ENCODE measurements at regions not wholly inside any gene's neighbourhood (a gene's known extent, or its start where the extent isn't known, plus 50 kb on each side); places are given as distances from the start of the nearest gene placed in this dataset.
A peak's percentile ranks its signal among the peaks of the same experiment; 100 is the strongest.

DNA sequence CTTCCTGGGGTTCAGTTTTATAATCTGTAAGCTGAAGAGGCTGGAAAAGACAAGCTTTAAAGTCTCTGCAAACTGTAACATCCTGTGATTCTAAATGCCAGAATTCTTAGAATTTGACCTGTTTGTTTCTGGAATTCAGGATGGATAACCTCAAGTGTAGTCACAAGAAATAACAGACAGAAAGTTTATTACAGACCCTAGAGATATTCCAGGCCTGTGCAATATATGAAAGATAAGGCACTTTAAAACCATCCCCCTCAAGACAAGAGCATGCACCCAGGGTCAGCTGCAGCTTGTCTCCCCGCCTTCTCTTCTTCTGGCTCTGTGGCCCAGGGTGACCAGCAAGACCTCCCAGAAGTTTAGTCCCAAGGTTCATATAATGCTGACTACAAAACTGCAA is 298.7 kb upstream of the ACVR2A start:
- H3K9me3 ChIP-seq (ENCODE audit: control insufficient read depth, low read length, poor library complexity, severe bottlenecking): no peaks in the 10 kb centered on the region
- H3K36me3 Mint-ChIP-seq (ENCODE audit: low read depth): no peaks in the 10 kb centered on the region
- no peaks in the 10 kb centered on the region for H3K27me3 Mint-ChIP-seq
- no peak for DNase-seq
- peak overlapping the region; percentile 1 for H3K27ac Mint-ChIP-seq
- H3K4me1 Mint-ChIP-seq: no peaks in the 10 kb centered on the region
- ATAC-seq: no peak
- H3K4me3 Mint-ChIP-seq: no peak overlapping the region

DNA sequence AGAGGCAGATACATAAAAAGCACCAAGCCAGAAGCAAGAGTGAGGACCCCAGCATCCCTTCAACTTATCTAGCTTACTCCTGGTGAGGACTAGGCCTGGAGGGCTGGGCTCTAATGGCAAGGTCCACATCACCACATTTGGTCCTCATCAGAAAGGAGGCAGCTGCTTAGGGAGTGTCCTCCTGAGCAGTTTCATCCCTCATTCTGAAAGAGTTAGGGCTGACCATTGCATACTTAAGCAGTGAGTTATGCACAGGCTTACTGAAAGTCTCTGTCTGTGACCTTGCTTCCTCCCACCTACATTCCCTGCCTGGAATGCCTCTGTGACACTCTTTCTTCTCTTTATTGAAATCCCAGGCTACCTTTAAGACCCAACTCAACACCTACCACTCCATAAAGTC is 301.8 kb upstream of the ACVR2A start:
- Mint-ChIP-seq H3K36me3 (ENCODE audit: low read depth) (no peaks in the 10 kb centered on the region), H3K27ac (no peak overlapping the region), H3K27me3 (no peaks in the 10 kb centered on the region), H3K4me3 (no peak overlapping the region), H3K4me1 (no peaks in the 10 kb centered on the region)
- H3K9me3 ChIP-seq (ENCODE audit: control insufficient read depth, low read length, poor library complexity, severe bottlenecking): no peaks in the 10 kb centered on the region
- ATAC-seq (no peak), DNase-seq (no peak)

DNA sequence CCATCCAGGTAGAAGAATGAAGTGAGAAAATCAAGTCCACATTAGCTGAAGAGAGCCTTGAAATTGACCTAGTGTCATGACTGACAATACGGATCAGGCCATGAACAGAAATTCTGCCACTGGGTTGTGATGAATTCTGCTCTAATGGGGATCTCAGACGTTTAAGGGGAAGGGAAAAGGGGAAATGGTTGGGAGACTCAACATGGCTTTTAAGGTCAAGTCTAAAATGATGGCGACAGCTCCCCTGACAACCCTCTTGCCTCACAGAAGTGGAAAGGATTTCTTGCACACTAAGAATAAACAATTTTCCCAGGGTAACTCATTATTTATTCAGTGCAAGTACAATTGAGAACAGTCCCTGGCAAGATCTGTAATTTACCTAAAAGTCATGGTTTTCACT is 302.5 kb upstream of the ACVR2A start:
- no peak overlapping the region for H3K4me3 Mint-ChIP-seq
- no peaks in the 10 kb centered on the region for H3K27me3 Mint-ChIP-seq
- no peak for DNase-seq
- H3K4me1 Mint-ChIP-seq: no peaks in the 10 kb centered on the region
- H3K27ac Mint-ChIP-seq: no peak overlapping the region
- ATAC-seq: no peak
- H3K36me3 Mint-ChIP-seq (ENCODE audit: low read depth): no peaks in the 10 kb centered on the region
- H3K9me3 ChIP-seq (ENCODE audit: control insufficient read depth, low read length, poor library complexity, severe bottlenecking): no peaks in the 10 kb centered on the region

DNA sequence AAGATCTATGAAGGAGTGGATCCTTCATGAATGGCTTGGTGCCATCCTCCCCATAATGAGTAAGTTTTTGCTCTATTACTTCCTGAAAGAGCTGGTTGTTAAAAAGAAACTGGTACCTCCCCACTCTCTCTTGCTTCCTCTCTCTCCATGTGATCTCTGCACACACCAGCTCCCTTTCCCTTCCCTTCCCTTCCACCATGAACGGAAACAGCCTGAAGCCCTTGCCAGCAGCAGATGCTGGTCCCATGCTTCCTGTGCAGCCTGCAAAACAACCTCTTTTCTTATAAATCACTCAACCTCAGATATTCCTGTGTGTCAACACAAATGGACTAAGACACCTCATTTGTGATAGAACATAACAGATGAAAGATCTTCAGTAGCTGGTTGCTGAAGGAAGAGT is 303.5 kb upstream of the ACVR2A start:
- ATAC-seq (no peak), DNase-seq (no peak)
- no peaks in the 10 kb centered on the region for H3K9me3 ChIP-seq (ENCODE audit: control insufficient read depth, low read length, poor library complexity, severe bottlenecking)
- H3K4me1 Mint-ChIP-seq: no peaks in the 10 kb centered on the region
- no peak overlapping the region for H3K4me3 Mint-ChIP-seq
- H3K27ac Mint-ChIP-seq: no peak overlapping the region
- H3K36me3 Mint-ChIP-seq (ENCODE audit: low read depth): no peaks in the 10 kb centered on the region
- H3K27me3 Mint-ChIP-seq: no peaks in the 10 kb centered on the region

DNA sequence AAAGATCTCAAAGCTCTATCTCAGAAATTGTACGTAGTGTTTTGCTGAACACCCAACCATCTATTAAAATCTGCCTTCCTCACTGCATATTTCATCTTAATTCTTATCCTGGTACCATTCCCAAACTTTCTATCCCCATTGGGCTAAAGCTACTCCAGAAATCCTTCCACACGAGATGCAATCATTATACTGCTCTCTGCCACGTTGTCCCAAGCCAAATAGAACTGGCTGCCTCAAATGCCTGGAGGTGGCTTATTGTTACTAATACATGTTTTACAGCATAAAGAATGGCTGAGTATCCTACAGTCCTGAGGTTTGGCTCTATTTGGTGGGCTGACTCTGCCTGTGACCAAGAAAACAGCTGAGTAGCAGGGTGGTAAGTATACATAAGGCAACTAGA is 306.0 kb upstream of the ACVR2A start:
- H3K36me3 Mint-ChIP-seq (ENCODE audit: low read depth): no peaks in the 10 kb centered on the region
- H3K4me1 Mint-ChIP-seq: peaks cover 3% of the 10 kb centered on the region
- H3K27ac Mint-ChIP-seq: no peak overlapping the region
- no peak for ATAC-seq
- H3K9me3 ChIP-seq (ENCODE audit: control insufficient read depth, low read length, poor library complexity, severe bottlenecking): no peaks in the 10 kb centered on the region
- no peaks in the 10 kb centered on the region for H3K27me3 Mint-ChIP-seq
- no peak overlapping the region for H3K4me3 Mint-ChIP-seq
- DNase-seq: no peak

DNA sequence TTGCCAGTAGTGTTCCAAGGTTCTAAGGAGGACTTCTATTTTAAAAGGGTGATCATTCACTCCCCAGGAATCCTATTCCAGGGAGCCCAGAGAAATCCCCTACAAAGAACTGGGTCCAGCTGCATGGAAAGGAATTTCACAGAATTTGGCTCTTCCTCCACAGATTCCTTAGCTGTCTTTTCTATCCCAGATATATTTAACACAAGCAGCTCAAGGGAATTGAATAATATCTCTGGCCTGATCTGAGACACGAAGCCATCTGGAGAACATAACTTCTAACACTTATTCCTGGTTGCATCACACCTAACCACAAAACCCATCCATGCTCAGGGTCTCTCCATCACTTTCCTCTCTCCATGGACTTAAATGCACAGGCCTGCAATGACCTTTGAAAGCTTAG is 306.7 kb upstream of the ACVR2A start:
- no peak for DNase-seq
- H3K9me3 ChIP-seq (ENCODE audit: control insufficient read depth, low read length, poor library complexity, severe bottlenecking): no peaks in the 10 kb centered on the region
- ATAC-seq: no peak
- H3K4me1 Mint-ChIP-seq: peaks cover 3% of the 10 kb centered on the region
- no peak overlapping the region for H3K27ac Mint-ChIP-seq
- H3K4me3 Mint-ChIP-seq: no peak overlapping the region
- H3K27me3 Mint-ChIP-seq: no peaks in the 10 kb centered on the region
- no peaks in the 10 kb centered on the region for H3K36me3 Mint-ChIP-seq (ENCODE audit: low read depth)

DNA sequence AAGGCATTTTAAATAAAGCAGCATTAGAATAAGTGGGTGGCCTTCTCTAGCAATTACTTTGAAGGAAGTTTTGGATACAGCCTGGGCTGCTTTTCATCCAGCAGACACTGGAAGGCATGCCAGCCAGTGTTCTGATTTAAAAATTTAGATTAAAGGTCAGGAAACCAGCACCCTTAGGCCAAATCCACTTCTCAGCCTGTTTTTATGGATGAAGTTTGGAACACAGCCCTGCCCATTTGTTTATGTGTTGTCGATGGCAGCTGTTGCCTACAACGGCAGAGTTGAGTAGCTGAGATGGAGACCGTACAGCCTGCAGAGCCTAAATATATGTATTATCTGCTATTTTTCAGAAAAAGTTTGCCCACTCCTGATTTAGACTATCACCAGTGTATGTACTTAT is 313.6 kb upstream of the ACVR2A start:
- no peaks in the 10 kb centered on the region for H3K27me3 Mint-ChIP-seq
- no peak for ATAC-seq
- H3K4me1 Mint-ChIP-seq: peaks cover 4% of the 10 kb centered on the region
- H3K9me3 ChIP-seq (ENCODE audit: control insufficient read depth, low read length, poor library complexity, severe bottlenecking): no peaks in the 10 kb centered on the region
- no peak overlapping the region for H3K27ac Mint-ChIP-seq
- no peak overlapping the region for H3K4me3 Mint-ChIP-seq
- no peaks in the 10 kb centered on the region for H3K36me3 Mint-ChIP-seq (ENCODE audit: low read depth)
- DNase-seq: no peak

DNA sequence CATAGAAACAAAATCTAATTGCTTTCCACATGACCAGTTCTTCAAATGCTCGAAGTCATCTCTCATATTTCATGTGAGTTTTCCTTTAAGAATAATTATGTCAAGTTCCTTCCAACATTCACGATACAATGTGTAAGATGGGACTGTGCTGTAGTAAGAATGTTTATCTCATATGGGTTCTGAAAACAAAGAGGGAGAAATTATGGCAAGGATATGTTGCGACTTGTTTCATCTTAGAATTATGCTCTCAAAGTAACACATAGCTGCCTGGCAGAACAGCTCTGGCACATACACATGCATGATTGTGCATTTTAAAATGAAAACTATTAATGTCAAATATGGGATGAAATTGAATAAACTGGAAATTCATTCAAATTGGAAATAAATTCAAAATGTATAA is 314.8 kb upstream of the ACVR2A start:
- ATAC-seq: no peak
- Mint-ChIP-seq H3K4me3 (no peak overlapping the region), H3K36me3 (ENCODE audit: low read depth) (no peaks in the 10 kb centered on the region), H3K27me3 (no peaks in the 10 kb centered on the region), H3K4me1 (peaks cover 7% of the 10 kb centered on the region), H3K27ac (no peak overlapping the region)
- H3K9me3 ChIP-seq (ENCODE audit: control insufficient read depth, low read length, poor library complexity, severe bottlenecking): no peaks in the 10 kb centered on the region
- DNase-seq: no peak

DNA sequence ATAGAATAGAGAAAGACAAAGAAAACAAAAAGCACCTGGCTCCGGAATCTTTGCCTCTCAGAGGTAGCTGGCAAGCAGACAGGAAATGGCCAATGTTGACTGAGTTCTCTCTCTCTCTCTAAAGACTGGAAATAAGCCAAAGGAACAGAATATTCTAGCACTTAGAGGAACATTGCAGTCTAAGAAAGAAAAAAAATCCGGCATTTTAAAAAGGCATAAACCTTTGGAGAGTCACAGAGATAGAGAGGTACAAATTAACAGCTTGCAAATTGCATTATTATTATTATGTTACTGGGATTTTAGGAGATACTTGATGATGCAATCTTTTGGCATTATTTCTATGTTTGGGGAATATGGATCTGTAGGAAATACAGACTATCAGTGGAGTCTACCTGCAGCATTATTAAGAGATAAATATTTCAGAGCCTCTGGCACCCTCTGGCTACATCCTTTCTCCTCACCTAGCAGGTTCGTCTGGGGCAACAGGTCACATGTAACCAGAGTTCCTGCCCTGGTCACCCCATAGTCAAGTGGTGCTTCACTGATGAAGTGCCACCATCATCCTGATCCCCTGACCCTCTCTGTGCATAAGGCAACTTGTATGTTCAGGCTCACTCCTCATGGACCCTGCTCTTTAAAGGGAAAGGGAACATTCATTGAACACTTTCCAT is 318.9 kb upstream of the ACVR2A start:
- DNase-seq: no peak
- H3K36me3 Mint-ChIP-seq (ENCODE audit: low read depth): no peaks in the 10 kb centered on the region
- H3K9me3 ChIP-seq (ENCODE audit: control insufficient read depth, low read length, poor library complexity, severe bottlenecking): no peaks in the 10 kb centered on the region
- no peaks in the 10 kb centered on the region for H3K27me3 Mint-ChIP-seq
- no peak for ATAC-seq
- no peak overlapping the region for H3K27ac Mint-ChIP-seq
- peaks cover 7% of the 10 kb centered on the region for H3K4me1 Mint-ChIP-seq
- no peak overlapping the region for H3K4me3 Mint-ChIP-seq

DNA sequence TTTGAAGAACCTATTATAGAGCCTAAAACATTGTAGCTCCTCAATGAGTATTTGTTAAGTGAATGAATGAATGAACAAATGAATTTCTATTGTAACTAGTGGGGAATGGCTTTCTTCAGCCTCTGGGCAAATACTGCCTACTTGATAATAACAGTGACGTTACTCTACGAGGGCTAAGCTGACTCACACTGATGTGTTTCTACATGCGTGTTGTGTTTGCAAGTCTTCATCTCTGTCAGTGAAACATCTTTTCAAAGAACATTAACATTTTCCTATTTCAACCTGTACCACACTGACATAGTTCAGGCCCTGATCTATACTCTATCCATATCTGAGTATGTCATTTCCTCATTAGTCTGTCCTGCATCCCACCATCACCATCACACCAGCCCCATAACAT is 319.9 kb upstream of the ACVR2A start:
- DNase-seq (no peak), ATAC-seq (no peak)
- no peak overlapping the region for H3K27ac Mint-ChIP-seq
- peaks cover 3% of the 10 kb centered on the region for H3K36me3 Mint-ChIP-seq (ENCODE audit: low read depth)
- H3K4me3 Mint-ChIP-seq: no peak overlapping the region
- no peaks in the 10 kb centered on the region for H3K9me3 ChIP-seq (ENCODE audit: control insufficient read depth, low read length, poor library complexity, severe bottlenecking)
- H3K4me1 Mint-ChIP-seq: peaks cover 7% of the 10 kb centered on the region
- H3K27me3 Mint-ChIP-seq: no peaks in the 10 kb centered on the region

DNA sequence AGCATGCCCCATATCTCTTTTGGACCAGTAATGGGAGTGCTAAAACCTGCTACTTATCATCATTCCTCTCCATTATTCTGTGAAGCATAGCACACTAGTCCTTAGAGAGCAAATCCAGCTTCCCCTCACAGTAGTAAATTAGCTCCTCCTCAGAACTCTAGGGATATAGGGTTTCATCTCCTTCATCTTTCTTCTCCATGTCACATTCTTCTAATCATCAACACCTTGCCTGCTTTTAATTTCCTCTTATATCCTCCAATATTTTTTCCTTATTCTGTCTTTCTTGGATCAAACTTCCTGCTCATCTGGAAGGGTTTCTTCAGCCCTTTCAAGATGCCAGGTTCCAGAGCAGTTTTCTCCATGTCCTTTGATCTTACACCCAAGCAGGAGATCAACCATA is 321.4 kb upstream of the ACVR2A start:
- H3K27me3 Mint-ChIP-seq: no peaks in the 10 kb centered on the region
- DNase-seq (no peak), ATAC-seq (no peak)
- H3K9me3 ChIP-seq (ENCODE audit: control insufficient read depth, low read length, poor library complexity, severe bottlenecking): no peaks in the 10 kb centered on the region
- peaks cover 7% of the 10 kb centered on the region for H3K4me1 Mint-ChIP-seq
- H3K36me3 Mint-ChIP-seq (ENCODE audit: low read depth): peaks cover 3% of the 10 kb centered on the region
- no peak overlapping the region for H3K4me3 Mint-ChIP-seq
- H3K27ac Mint-ChIP-seq: no peak overlapping the region

DNA sequence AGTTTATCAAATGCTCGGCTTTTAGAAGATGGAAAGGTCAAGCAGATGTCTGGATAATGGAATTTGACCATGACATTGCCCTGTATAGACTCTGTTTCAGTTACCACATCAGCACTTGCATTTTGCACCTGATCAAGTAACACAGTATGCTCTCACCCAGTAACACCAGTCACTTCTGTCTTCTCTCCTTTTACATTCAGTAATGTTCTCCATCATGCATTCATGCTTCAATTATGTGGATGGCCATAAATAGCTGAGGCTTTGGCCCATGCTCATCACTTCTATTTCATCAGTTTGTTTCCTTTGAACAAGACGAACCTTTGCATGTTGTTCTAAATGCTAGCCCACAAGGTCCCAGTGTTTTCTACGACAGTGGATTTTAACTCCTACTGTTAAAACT is 322.9 kb upstream of the ACVR2A start:
- ATAC-seq: no peak
- no peak for DNase-seq
- H3K9me3 ChIP-seq (ENCODE audit: control insufficient read depth, low read length, poor library complexity, severe bottlenecking): no peaks in the 10 kb centered on the region
- Mint-ChIP-seq H3K4me3 (no peak overlapping the region), H3K36me3 (ENCODE audit: low read depth) (peaks cover 3% of the 10 kb centered on the region), H3K27me3 (no peaks in the 10 kb centered on the region), H3K27ac (no peak overlapping the region), H3K4me1 (peaks cover 7% of the 10 kb centered on the region)

DNA sequence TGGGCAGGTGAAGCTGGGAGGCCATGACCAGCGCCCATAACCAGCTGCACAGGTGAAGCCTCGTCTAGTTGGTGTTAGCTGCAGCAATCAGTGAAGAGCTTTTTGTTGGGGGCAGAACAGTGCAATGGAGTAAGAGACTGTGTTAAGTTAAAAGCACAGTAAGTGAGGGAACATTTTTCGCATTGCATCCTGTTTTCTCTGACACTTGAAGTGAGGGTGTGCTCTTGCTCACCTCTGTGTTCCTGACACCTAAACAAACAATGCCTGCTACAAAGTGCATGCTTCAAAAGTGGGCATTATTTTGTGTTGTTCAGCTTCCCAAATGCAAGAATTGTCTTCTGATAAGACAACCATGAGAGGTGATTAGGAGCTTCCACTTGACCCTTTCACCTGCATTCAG is 324.0 kb upstream of the ACVR2A start:
- peak overlapping the region; percentile 53 for H3K27ac Mint-ChIP-seq
- DNase-seq (no peak), ATAC-seq (no peak)
- H3K4me1 Mint-ChIP-seq: peaks cover 2% of the 10 kb centered on the region
- peaks cover 3% of the 10 kb centered on the region for H3K36me3 Mint-ChIP-seq (ENCODE audit: low read depth)
- H3K27me3 Mint-ChIP-seq: no peaks in the 10 kb centered on the region
- H3K4me3 Mint-ChIP-seq: no peak overlapping the region
- H3K9me3 ChIP-seq (ENCODE audit: control insufficient read depth, low read length, poor library complexity, severe bottlenecking): no peaks in the 10 kb centered on the region

DNA sequence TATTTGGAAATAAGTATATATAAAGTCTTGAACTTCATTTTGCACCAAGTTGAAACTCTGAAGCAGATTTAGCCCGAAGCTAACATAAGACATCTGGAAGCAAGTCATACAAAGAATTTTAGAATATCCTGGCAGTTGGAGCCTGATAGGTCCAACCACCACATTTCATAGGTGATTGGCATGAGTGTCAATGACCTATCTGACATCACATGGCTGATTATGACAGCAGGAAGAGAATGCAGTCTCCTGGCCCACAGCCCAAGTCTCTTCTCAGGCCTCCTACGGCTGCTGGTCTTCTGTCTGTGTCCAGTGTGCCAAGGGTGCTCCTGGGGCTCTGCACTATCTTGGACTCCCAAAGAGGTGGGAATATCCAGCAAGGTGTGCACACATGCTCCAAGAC is 325.7 kb upstream of the ACVR2A start:
- Mint-ChIP-seq H3K36me3 (ENCODE audit: low read depth) (peaks cover 3% of the 10 kb centered on the region), H3K27ac (no peak overlapping the region), H3K4me3 (no peak overlapping the region), H3K27me3 (no peaks in the 10 kb centered on the region), H3K4me1 (no peaks in the 10 kb centered on the region)
- no peaks in the 10 kb centered on the region for H3K9me3 ChIP-seq (ENCODE audit: control insufficient read depth, low read length, poor library complexity, severe bottlenecking)
- DNase-seq (no peak), ATAC-seq (no peak)
